PC-3 (cell line): ENCODE measurements at regions not wholly inside any gene's neighbourhood (a gene's known extent, or its start where the extent isn't known, plus 50 kb on each side); places are given as distances from the start of the nearest gene placed in this dataset.

Source experiments
- ATAC-seq: fragments of 200-7000 bp; cut with Tn5 transposase; 2 replicates; pipeline ENCODE4 v1.9.1; 2020; ENCODE audit warnings: mild to moderate bottlenecking, moderate library complexity
- BruUV-seq: library from RNA; stranded (reverse); fragments of 400-500 nt; replicated peaks from 2 replicates; lab custom pipeline; 2021; lab: Mats Ljungman, UMichigan
- CTCF ChIA-PET: fragments of 300-600 bp; sonication (Branson Sonifier 250); formaldehyde crosslinking; loops from one replicate; lab custom pipeline; 2022; ENCODE audit warnings: antibody characterized with exemption; lab: Charles Lee
- POLR2A ChIA-PET: fragments of 300-600 bp; sonication (Branson Sonifier 250); formaldehyde crosslinking; loops from one replicate; lab custom pipeline; 2022; ENCODE audit warnings: antibody characterized with exemption; ENCODE audit not compliant: unreplicated experiment; lab: Charles Lee
- DNase-seq: peaks from one replicate; pipeline ENCODE4 v3.0.0-alpha.2; 2015
- H2AFZ ChIP-seq: fragments of 300-600 bp; sonication (generic); 2 replicates; pipeline ENCODE4 v1.6.0; 2016; ENCODE audit warnings: antibody characterized with exemption, low read length
- H3F3A ChIP-seq: fragments of 300-600 bp; sonication (generic); one replicate; pipeline ENCODE4 v1.6.0; 2017; ENCODE audit warnings: antibody characterized with exemption, low read length, control low read depth, mild to moderate bottlenecking; ENCODE audit not compliant: unreplicated experiment
- H3K27ac ChIP-seq: fragments of 300-600 bp; sonication (generic); 2 replicates; pipeline ENCODE4 v1.5.1; 2016; ENCODE audit warnings: mild to moderate bottlenecking, low read length
- H3K27me3 ChIP-seq: fragments of 300-600 bp; sonication (generic); 2 replicates; pipeline ENCODE4 v1.6.1; 2016; ENCODE audit warnings: low read length, mixed read lengths
- H3K36me3 ChIP-seq: fragments of 300-600 bp; sonication (generic); 2 replicates; pipeline ENCODE4 v1.6.1; 2016; ENCODE audit warnings: low read depth, mixed run types, low read length, mixed read lengths
- H3K4me1 ChIP-seq: fragments of 300-600 bp; sonication (generic); 2 replicates; pipeline ENCODE4 v1.5.1; 2016; ENCODE audit warnings: low read length; ENCODE audit not compliant: insufficient read depth
- H3K4me2 ChIP-seq: fragments of 300-600 bp; sonication (generic); 2 replicates; pipeline ENCODE4 v1.6.0; 2016; ENCODE audit warnings: low read length
- H3K4me3 ChIP-seq: fragments of 300-600 bp; sonication (generic); 2 replicates; pipeline ENCODE4 v1.5.1; 2016; ENCODE audit warnings: mild to moderate bottlenecking, low read length, mixed read lengths
- H3K79me2 ChIP-seq: fragments of 300-600 bp; sonication (generic); 2 replicates; pipeline ENCODE4 v1.6.1; 2017; ENCODE audit warnings: low read length, mixed read lengths
- H3K9ac ChIP-seq: fragments of 300-600 bp; sonication (generic); 2 replicates; pipeline ENCODE4 v1.6.0; 2016; ENCODE audit warnings: mild to moderate bottlenecking, low read length
- H3K9me2 ChIP-seq: fragments of 300-600 bp; sonication (generic); replicated peaks from 2 replicates; pipeline ENCODE4 v1.6.1; 2016; ENCODE audit warnings: mixed run types, low read length, mixed read lengths
- H3K9me3 ChIP-seq: fragments of 300-600 bp; sonication (generic); 2 replicates; pipeline ENCODE4 v1.6.1; 2016; ENCODE audit warnings: low read length, mixed read lengths
- H4K20me1 ChIP-seq: fragments of 300-600 bp; sonication (generic); 2 replicates; pipeline ENCODE4 v1.6.1; 2016; ENCODE audit warnings: low read length, mixed read lengths
- CTCF ChIP-seq: fragments of 300-600 bp; sonication (generic); conservative IDR thresholded peaks from 2 replicates; pipeline ENCODE4 v1.5.1; 2017; ENCODE audit warnings: antibody characterized with exemption, low read depth, mild to moderate bottlenecking, low read length
- EZH2 ChIP-seq: fragments of 300-600 bp; sonication (generic); IDR thresholded peaks from one replicate; pipeline ENCODE4 v1.6.1; 2017; ENCODE audit warnings: antibody characterized with exemption, mild to moderate bottlenecking, low read length; ENCODE audit not compliant: unreplicated experiment
- EZH2phosphoT487 ChIP-seq: fragments of 300-600 bp; sonication (generic); IDR thresholded peaks from 2 replicates; pipeline ENCODE4 v1.6.1; 2018; ENCODE audit warnings: mild to moderate bottlenecking, antibody characterized with exemption, low read length, borderline replicate concordance
- intact Hi-C: fragments of 100-400 bp; cut with micrococcal nuclease; formaldehyde crosslinking; loops from 2 replicates; pipeline ENCODE4 v1.9.0; 2023

GRCh38 chr7:42453931-42454361 lies 216.9 kb upstream of the GLI3 start:
- Histone ChIP-seq H3K27ac (no peak overlapping the region), H3K79me2 (no peaks in the 10 kb centered on the region), H2AFZ (no peak overlapping the region), H3K4me2 (no peak overlapping the region), H3K9me3 (no peaks in the 10 kb centered on the region), H3K4me1 (peaks cover 10% of the 10 kb centered on the region; the same call in 1 of the 2 replicates), H3F3A (no peaks in the 10 kb centered on the region), H3K27me3 (no peaks in the 10 kb centered on the region), H3K9ac (no peak overlapping the region), H3K36me3 (no peaks in the 10 kb centered on the region), H3K9me2 (no peaks in the 10 kb centered on the region), H3K4me3 (no peak overlapping the region), H4K20me1 (no peaks in the 10 kb centered on the region)
- no TSS peak for BruUV-seq
- ChIA-PET POLR2A (no interaction called here), CTCF (no interaction called here)
- DNase-seq (no peak), ATAC-seq (no peak)
- intact Hi-C loops = no loop called here
- TF ChIP-seq EZH2phosphoT487 (no peak), CTCF (no peak), EZH2 (no peak)

GRCh38 chr7:42452356-42452755 lies 215.3 kb upstream of the GLI3 start:
- Histone ChIP-seq H3F3A (no peaks in the 10 kb centered on the region), H3K4me3 (no peak overlapping the region), H3K27me3 (no peaks in the 10 kb centered on the region), H3K79me2 (no peaks in the 10 kb centered on the region), H3K4me1 (peaks cover 8% of the 10 kb centered on the region; the same call in 1 of the 2 replicates), H3K27ac (no peak overlapping the region), H2AFZ (no peak overlapping the region), H3K9ac (no peak overlapping the region), H3K9me3 (no peaks in the 10 kb centered on the region), H3K4me2 (no peak overlapping the region), H3K36me3 (no peaks in the 10 kb centered on the region), H3K9me2 (no peaks in the 10 kb centered on the region), H4K20me1 (no peaks in the 10 kb centered on the region)
- ATAC-seq (no peak), DNase-seq (no peak)
- ChIA-PET CTCF (no interaction called here), POLR2A (no interaction called here)
- no TSS peak for BruUV-seq
- no peak for TF ChIP-seq EZH2phosphoT487
- no peak for TF ChIP-seq EZH2
- no peak for TF ChIP-seq CTCF
- intact Hi-C loops = no loop called here

- no peaks in the 10 kb centered on the region for H3K9me3 ChIP-seq
- no peaks in the 10 kb centered on the region for H3F3A ChIP-seq
- intact Hi-C loops = no loop called here
- no peaks in the 10 kb centered on the region for H3K9me2 ChIP-seq
- CTCF ChIA-PET = no interaction called here
- H3K27ac ChIP-seq = no peak overlapping the region
- no peak overlapping the region for H2AFZ ChIP-seq
- no TSS peak for BruUV-seq
- H3K4me2 ChIP-seq = no peak overlapping the region
- no peak overlapping the region for H3K4me3 ChIP-seq
- H4K20me1 ChIP-seq = no peaks in the 10 kb centered on the region
- H3K4me1 ChIP-seq = peaks cover 10% of the 10 kb centered on the region
- H3K36me3 ChIP-seq = no peaks in the 10 kb centered on the region
- TF ChIP-seq EZH2 (no peak), EZH2phosphoT487 (no peak)
- H3K27me3 ChIP-seq = no peaks in the 10 kb centered on the region
- no peak overlapping the region for H3K9ac ChIP-seq
- ATAC-seq = no peak
- DNase-seq = no peak
- H3K79me2 ChIP-seq = no peaks in the 10 kb centered on the region
- POLR2A ChIA-PET = no interaction called here
These were observed 212.4 kb upstream of the GLI3 start for GRCh38 chr7:42449431-42449830.
